OCI-LY7 (cell line): ENCODE measurements at regions not wholly inside any gene's neighbourhood (a gene's known extent, or its start where the extent isn't known, plus 50 kb on each side); places are given as distances from the start of the nearest gene placed in this dataset.

Experiments
- CTCF ChIP-seq: fragments of 200-600 bp; sonication (generic); conservative IDR thresholded peaks from 2 replicates; pipeline ENCODE4 v1.5.1; 2014; ENCODE audit warnings: mild to moderate bottlenecking, antibody characterized with exemption, low read length, moderate library complexity, mixed read lengths
- EZH2phosphoT487 ChIP-seq: fragments of 200-600 bp; sonication (generic); IDR thresholded peaks from 2 replicates; pipeline ENCODE4 v1.6.1; 2018; ENCODE audit warnings: low read depth, borderline replicate concordance, mild to moderate bottlenecking, mixed run types, antibody characterized with exemption, low read length, moderate library complexity, mixed read lengths

DNA sequence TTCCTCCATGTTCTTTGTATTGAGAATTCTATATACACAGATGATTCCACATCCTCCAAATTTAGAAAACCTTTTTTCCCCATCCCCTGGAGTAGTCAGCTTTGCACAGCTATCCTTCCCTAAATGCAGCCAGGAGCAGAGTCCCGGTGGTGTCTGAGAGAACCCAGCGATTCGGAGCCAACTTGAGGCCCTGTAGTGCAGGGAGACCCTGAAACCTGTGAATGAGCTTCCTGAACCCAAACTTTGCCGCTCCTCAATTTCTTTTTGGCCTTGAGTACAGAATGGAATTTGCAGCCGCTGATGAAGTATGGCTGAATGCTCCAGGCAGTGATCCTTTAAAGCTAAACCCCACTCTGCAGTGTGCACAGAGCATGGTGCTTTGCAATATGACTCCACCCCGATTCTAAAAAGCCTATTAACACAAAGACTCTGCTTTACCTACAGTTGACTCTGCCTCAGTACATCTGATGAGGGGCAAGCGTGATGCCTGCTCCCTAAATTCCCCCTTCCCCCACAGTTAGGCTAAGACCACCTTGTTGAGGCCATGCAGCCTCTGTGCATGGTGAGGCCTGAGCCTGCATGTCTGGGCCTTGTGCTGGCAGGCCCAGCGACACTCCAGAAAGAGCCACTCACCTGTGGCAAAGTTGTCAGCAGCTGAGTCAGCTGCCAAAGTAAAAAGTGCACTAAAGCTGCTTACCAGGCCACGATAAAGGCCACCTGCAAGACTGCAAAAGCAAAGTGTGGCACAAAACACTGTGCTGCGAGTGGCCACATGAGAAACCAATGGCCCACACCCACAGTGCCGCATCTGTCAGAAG, 82.1 kb downstream of the PLEKHG1 start:
- no peak for TF ChIP-seq CTCF
- TF ChIP-seq EZH2phosphoT487: no peak
